T-helper 22 cell (primary cell): ENCODE measurements at regions not wholly inside any gene's neighbourhood (a gene's known extent, or its start where the extent isn't known, plus 50 kb on each side); places are given as distances from the start of the nearest gene placed in this dataset.

Experiments used
- DNase-seq: peaks from one replicate; pipeline ENCODE4 v3.0.0-alpha.2; 2020; ENCODE audit warnings: low read depth

- DNase-seq, result no peak
Measured at GRCh38 chr5:129821477-129822131, 73.7 kb downstream of the MINAR2 start.

GRCh38 chr5:129830288-129830687 is 74.0 kb upstream of the CHSY3 start:
- DNase-seq, result no peak

GRCh38 chr5:129836321-129836720 is 67.9 kb upstream of the CHSY3 start:
- no peak for DNase-seq

GRCh38 chr5:129844764-129845163 is 59.5 kb upstream of the CHSY3 start:
- no peak for DNase-seq

GRCh38 chr5:129852747-129853352 is 51.4 kb upstream of the CHSY3 start:
- DNase-seq, result peak; percentile 3

GRCh38 chr5:129853588-129853987 is 50.7 kb upstream of the CHSY3 start:
- DNase-seq, result no peak
